Midbrain (tissue), 1 donor: ENCODE measurements at regions not wholly inside any gene's neighbourhood (a gene's known extent, or its start where the extent isn't known, plus 50 kb on each side); places are given as distances from the start of the nearest gene placed in this dataset.

Experiments
- DNase-seq: peaks from one replicate; lab custom pipeline; 2025; lab: John Stamatoyannopoulos, UW

DNA sequence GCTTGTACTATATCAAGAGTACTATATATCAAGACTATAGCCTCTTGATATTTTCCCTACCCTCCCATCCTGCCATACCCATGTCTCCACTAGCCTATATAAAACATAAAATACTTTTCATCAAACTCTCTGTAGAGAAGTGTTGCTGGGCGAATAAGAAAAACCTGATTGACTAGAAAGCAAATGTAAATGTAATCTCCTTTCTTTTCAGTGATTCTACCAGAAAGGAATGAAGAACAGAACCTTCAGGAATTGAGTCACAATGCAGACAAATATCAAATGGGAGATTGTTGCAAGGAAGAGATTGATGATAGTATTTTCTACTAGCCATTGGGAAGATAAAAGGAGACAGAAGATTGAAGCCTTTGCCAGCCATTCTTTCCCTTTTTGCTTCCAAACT lies 89.2 kb downstream of the KCNRG start:
- DNase-seq, result no peak

- DNase-seq, result no peak
Observed at GRCh38 chr13:50106559-50106958, 91.3 kb downstream of the KCNRG start.

GRCh38 chr13:50107205-50107604 lies 92.0 kb downstream of the KCNRG start:
- DNase-seq, result no peak

GRCh38 chr13:50114961-50115360 lies 99.7 kb downstream of the KCNRG start:
- no peak for DNase-seq

DNA sequence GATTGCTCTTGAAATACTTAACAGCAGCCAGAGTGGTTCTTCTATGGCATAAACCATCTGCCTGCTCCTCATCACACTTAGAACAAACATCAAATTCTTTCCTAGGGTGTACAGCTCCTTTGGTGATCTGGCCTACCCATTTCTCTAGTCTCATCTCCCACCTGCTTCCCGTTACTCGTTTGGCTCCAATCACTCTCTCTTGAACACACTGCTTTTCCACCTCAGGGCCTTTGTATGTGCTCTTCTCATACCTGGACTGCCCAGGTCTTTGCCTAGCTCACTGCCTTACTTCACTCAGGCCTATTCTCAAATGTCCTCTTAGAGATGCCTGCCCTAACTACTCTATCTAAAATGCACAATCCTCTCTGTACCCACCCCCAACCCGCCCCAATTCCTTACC lies 100.5 kb downstream of the KCNRG start:
- DNase-seq, result no peak

DNA sequence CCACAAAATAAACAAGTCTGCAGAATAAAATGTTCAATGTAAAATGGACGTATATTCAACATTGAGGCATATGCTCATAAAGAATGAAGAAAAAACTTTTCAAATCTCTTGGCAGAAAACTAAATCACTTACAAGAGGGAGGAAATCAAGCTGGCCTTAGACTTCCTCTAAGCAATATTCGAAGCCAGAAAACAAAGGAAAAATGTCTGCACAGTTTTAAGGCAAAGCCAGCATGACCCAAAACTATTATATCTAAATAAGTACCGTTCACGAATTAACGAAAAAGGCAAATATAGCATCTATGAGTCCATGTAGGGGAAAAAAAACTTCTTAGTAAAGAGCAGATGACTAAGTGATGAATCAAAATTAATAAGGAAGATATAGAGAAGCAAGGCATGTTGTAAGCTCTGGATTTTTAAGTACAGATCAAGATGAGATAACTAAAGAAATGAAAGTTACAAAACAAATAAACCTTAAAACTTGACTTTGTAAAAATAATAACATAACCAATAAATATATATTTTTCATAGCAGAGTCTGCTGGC lies 101.3 kb downstream of the KCNRG start:
- DNase-seq, result no peak

DNA sequence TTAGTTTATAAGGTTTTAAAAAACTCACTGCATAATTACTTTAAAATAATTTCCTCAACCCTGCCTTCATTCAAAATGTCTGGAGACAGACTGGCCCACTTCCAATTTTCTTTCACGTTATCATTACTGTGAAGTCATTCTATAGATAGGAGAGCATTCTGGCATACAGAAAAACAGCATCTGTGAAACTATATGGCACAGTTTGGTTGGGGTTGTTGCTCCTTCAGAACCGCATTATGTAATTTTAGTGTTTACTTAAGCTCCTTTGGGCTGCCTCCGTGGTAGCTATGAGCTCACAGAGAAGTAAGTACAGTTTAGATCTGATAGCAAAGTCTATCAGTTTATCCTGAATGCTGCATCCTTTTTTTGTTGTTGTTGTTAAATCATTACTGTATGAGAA lies 104.3 kb downstream of the KCNRG start:
- DNase-seq, result no peak

GRCh38 chr13:50122455-50122854 lies 107.2 kb downstream of the KCNRG start:
- DNase-seq, result no peak

DNA sequence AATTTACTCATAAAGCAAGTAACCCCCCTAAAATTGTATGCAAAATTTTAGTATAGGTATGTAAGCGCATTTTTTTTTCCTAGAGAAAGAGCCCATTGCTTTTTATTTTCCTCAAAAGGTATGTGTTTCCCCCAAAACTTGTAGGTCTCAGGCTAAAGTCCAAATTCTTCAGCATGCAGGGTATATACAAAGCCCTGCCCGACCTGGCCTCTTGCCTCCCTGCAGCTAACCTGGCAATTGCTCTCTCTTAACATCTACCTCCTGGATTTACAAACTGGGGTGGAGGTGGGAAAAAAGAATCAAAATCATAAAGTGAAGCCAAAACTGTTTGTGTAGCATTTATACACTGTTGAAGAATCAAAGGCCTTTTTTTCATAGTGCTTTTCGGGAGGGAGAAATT lies 107.8 kb downstream of the KCNRG start:
- DNase-seq, result no peak

GRCh38 chr13:50123515-50123861 lies 108.2 kb downstream of the KCNRG start:
- no peak for DNase-seq

- DNase-seq, result peak; percentile 93
Observed at GRCh38 chr13:50123862-50124535, 108.8 kb downstream of the KCNRG start.

DNA sequence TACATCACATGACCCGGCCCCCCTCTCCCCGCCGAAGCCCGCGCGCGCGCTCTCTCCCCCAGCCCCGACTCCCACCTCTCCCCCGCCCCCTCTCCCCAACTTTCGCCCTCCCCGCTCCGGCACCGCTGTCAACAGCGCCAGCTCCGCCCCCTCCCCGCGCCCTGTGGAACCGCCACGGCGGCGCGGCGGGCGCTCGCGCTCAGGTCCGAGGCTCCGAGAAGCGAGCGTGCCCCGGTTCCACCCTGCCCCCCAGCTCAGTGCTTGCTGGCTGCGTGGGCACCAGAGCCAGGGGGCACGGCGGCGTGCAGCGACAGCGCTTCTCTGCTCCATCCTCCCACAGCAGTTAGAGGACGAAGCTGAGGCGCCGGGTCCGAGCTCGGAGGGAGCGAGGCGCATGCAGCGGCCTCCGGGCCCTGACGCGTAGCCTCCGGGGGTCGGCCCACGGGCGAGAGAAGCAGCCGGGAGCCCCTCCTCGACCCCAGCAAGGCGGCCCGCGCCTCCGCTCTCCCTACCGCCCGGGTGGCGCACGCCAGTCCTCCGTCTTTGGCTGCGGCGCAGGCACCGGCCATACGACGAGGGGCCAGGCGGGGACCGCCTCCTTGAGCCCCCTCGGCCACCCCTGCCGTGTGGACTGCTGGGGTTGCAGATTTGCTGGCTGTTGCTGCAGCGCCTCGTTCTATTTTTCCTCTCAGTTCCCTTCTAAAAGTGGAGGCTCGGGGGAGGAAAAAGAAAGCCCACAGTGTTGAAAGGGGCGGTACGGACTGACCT lies 109.5 kb downstream of the KCNRG start:
- no peak for DNase-seq

GRCh38 chr13:50125304-50125553 lies 110.0 kb downstream of the KCNRG start:
- DNase-seq, result no peak

- DNase-seq, result peak; percentile 93
Observed at GRCh38 chr13:50125554-50126262, 110.5 kb downstream of the KCNRG start.

- no peak for DNase-seq
Observed at GRCh38 chr13:50126263-50126992, 111.2 kb downstream of the KCNRG start.

DNA sequence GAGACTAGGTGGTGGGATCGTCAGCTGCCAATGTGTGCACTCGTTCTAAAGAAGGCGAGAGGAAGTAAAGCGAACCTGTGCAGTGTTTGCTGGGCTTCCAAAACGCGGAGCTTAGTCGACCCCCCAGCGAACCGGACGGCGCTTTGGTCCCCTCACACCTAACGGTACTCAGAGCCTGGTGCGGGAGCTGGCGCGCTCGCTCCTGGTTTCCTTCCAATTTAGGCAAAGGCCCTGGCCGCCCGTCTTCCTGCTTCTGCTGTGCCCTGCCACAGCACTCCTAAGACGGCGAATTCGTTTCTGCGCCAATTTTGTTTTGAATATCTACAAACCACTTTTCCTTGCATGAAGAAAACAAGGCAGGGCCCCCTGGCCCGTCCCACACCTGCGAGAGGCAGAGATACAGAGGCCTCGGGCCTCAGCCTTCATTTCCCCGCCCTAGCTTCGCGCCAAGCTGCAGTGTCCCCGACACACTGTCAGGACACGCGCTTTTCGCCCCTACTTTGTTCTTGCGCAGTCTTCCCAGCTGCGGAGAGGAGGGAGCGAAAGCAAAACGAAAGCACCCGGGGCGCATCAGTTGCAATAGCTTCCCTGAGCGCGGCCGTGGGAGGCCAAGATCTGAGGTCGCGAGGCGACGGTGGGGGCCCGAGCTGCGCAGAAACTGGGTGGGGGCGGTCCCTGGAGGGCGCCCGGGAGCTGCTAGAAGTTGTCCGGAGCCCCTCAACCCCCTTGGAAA lies 111.9 kb downstream of the KCNRG start:
- no peak for DNase-seq

DNA sequence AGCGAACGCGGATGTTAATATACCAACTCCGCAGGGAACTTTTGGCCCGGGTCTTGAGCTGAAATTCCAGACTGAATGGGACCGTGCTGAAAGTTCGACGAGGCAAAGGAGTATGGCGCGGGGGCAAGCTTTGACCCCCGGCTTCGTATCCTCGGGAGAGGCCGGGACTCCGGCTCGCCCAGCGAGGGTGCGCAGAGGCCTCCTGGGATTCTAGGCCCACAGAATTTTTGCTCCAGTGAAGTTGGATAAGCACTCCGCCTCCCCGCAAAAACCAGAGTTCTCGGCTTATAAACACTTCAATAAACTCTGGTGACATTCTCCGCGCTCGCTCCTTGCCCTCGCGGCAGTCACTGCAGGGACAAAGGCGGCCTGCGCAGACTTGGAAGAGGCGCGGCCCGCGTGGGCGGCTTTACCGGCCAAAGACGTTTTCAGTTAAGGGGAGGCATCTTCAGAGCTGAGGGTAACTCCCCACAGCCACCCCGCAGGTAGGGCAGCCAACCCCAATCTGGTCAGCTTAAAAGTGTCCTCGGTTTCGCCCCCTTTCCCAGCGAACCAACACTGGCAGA lies 112.6 kb downstream of the KCNRG start:
- DNase-seq, result no peak

- DNase-seq, result no peak
Observed at GRCh38 chr13:50128428-50128931, 113.2 kb downstream of the KCNRG start.

DNA sequence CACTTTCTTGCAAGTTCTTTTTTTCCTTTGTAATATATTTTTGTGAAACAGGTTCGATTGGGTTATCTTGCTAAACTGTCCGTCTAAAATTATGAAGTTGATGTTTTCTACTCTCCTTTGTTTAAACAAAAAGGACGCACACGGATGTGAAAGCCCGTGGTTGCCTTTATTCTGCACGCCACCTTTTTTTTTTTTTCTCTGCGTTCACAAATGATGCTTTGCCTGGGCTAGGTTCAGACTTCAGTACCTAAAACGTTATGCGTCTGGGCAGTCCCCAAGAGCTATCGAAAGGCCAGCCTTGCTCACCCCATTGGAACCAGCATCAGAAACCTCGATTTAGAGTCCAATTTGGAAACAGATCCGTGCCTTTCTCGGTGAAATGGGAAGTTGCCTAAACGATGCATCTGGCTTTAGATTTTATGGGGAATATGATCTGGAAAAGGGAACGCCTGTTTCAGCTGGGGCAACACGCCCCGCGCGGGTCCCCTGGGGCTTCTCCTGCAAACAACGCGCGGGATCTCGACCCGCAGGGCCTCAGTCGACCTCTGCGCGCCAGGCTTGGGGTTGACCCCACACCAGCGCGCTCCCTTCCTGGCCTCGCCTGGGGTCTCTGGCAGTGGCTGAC lies 113.9 kb downstream of the KCNRG start:
- no peak for DNase-seq

GRCh38 chr13:50129706-50130122 lies 114.5 kb downstream of the KCNRG start:
- DNase-seq, result no peak
